ENCODE measurements at regions not wholly inside any gene's neighbourhood (a gene's known extent, or its start where the extent isn't known, plus 50 kb on each side); places are given as distances from the start of the nearest gene placed in this dataset.
"Not testable (repeated sequence)": the region's sequence is repeated elsewhere in the genome, so short reads cannot be mapped to it uniquely, and the experiment has no call there.

DNA sequence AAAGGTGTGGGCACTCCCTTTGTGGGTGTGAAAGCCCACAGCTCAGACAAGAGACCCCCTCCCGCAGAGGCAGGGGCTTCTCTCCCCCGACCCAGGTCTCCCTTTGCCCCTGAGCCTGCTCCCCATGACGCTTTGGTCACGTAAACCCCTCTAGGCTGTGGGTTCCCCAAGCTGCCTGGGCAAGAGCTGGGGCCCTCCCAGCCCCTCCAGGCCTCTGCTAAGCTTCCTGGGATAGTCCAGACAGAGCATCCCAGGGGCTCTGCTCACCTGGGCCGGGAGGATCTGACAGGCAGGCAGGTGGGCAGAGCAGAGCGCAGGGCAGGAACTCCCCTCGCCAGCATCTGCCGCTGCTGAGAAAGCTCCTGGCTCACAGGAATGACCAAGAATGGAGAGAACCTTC, 177.3 kb downstream of the BANP start:
- Histone ChIP-seq H4K20me1 (ENCODE audit: insufficient read depth, poor library complexity, severe bottlenecking) (no peaks in the 10 kb centered on the region), H2AFZ (no peak overlapping the region), H3K9me3 (ENCODE audit: low read depth) (no peaks in the 10 kb centered on the region), H3K4me2 (no peak overlapping the region), H3K4me1 (ENCODE audit: insufficient read depth) (no peaks in the 10 kb centered on the region), H3K27me3 (no peaks in the 10 kb centered on the region), H3K27ac (no peak overlapping the region), H3K36me3 (replicated peaks; ENCODE audit: insufficient read depth, low read depth) (no peaks in the 10 kb centered on the region), H3K4me3 (no peak overlapping the region), H3K9me2 (replicated peaks; ENCODE audit: insufficient read depth) (no peaks in the 10 kb centered on the region), H3K79me2 (no peaks in the 10 kb centered on the region)
- whole genome bisulfite sequencing (ENCODE audit: low lambda C conversion rate, missing lambda C conversion rate) = 93% methylated on average over 8 of the region's 8 CpGs
- TF ChIP-seq EZH2 (IDR thresholded peaks at IDR 0.05; ENCODE audit: borderline replicate concordance) (no peak), EZH2phosphoT487 (IDR thresholded peaks at IDR 0.05; ENCODE audit: low read depth, severe bottlenecking, unreplicated experiment) (no peak)
- TF ChIP-seq, protein P1, sequence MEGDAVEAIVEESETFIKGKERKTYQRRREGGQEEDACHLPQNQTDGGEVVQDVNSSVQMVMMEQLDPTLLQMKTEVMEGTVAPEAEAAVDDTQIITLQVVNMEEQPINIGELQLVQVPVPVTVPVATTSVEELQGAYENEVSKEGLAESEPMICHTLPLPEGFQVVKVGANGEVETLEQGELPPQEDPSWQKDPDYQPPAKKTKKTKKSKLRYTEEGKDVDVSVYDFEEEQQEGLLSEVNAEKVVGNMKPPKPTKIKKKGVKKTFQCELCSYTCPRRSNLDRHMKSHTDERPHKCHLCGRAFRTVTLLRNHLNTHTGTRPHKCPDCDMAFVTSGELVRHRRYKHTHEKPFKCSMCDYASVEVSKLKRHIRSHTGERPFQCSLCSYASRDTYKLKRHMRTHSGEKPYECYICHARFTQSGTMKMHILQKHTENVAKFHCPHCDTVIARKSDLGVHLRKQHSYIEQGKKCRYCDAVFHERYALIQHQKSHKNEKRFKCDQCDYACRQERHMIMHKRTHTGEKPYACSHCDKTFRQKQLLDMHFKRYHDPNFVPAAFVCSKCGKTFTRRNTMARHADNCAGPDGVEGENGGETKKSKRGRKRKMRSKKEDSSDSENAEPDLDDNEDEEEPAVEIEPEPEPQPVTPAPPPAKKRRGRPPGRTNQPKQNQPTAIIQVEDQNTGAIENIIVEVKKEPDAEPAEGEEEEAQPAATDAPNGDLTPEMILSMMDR (IDR thresholded peaks at IDR 0.05; ENCODE audit: poor library complexity) = no peak
- DNase-seq (ENCODE audit: low spot score) = no peak

GRCh38 chr16:88129133-88129532, 177.9 kb downstream of the BANP start:
- not testable (repeated sequence) for H3K9me3 ChIP-seq (ENCODE audit: low read depth); H3K36me3 ChIP-seq (replicated peaks; ENCODE audit: insufficient read depth, low read depth); H3K4me3 ChIP-seq; H3K4me1 ChIP-seq (ENCODE audit: insufficient read depth); H3K27ac ChIP-seq; H3K4me2 ChIP-seq; H3K9me2 ChIP-seq (replicated peaks; ENCODE audit: insufficient read depth); H2AFZ ChIP-seq; H4K20me1 ChIP-seq (ENCODE audit: insufficient read depth, poor library complexity, severe bottlenecking); DNase-seq (ENCODE audit: low spot score); H3K79me2 ChIP-seq; H3K27me3 ChIP-seq
- WGBS (ENCODE audit: low lambda C conversion rate, missing lambda C conversion rate) = 88% methylated on average over 13 of the region's 13 CpGs

- no peaks in the 10 kb centered on the region for H3K9me2 ChIP-seq (replicated peaks; ENCODE audit: insufficient read depth)
- WGBS (ENCODE audit: low lambda C conversion rate, missing lambda C conversion rate) = 95% methylated on average over 22 of the region's 22 CpGs
- H2AFZ ChIP-seq = no peak overlapping the region
- no peak overlapping the region for H3K4me2 ChIP-seq
- H3K27ac ChIP-seq = no peak overlapping the region
- no peak for TF ChIP-seq EZH2phosphoT487 (IDR thresholded peaks at IDR 0.05; ENCODE audit: low read depth, severe bottlenecking, unreplicated experiment)
- TF ChIP-seq, protein P1 (IDR thresholded peaks at IDR 0.05; ENCODE audit: poor library complexity) = no peak
- no peak for DNase-seq (ENCODE audit: low spot score)
- H3K27me3 ChIP-seq = no peaks in the 10 kb centered on the region
- no peak overlapping the region for H3K4me3 ChIP-seq
- H3K36me3 ChIP-seq (replicated peaks; ENCODE audit: insufficient read depth, low read depth) = no peaks in the 10 kb centered on the region
- H4K20me1 ChIP-seq (ENCODE audit: insufficient read depth, poor library complexity, severe bottlenecking) = no peaks in the 10 kb centered on the region
- no peaks in the 10 kb centered on the region for H3K4me1 ChIP-seq (ENCODE audit: insufficient read depth)
- no peaks in the 10 kb centered on the region for H3K9me3 ChIP-seq (ENCODE audit: low read depth)
- H3K79me2 ChIP-seq = no peaks in the 10 kb centered on the region
These were observed 178.8 kb downstream of the BANP start for GRCh38 chr16:88130016-88130415.

DNA sequence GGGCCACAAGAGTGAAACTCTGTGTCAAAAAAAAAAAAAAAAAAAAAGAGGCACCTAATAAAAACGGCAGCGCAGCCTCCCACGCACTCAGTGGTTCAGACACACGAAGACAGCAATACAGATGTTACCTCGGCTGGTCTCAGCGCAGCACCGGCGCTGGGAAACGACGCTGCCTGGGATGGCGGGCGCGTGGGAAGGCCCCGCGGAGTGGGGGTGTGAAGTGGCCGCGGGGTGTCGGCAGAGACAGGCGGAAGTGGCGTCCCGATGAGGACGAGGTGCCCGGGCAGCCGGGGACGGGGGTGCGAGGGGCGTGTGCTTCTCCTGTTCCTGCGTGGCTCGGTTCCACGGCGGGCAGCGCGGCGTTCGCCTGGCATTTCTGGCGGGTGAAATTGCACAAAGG, 179.4 kb downstream of the BANP start:
- Histone ChIP-seq H3K79me2 (no peaks in the 10 kb centered on the region), H3K27ac (no peak overlapping the region), H3K4me2 (no peak overlapping the region), H3K4me3 (no peak overlapping the region), H3K36me3 (replicated peaks; ENCODE audit: insufficient read depth, low read depth) (no peaks in the 10 kb centered on the region), H4K20me1 (ENCODE audit: insufficient read depth, poor library complexity, severe bottlenecking) (no peaks in the 10 kb centered on the region), H3K4me1 (ENCODE audit: insufficient read depth) (no peaks in the 10 kb centered on the region), H3K9me2 (replicated peaks; ENCODE audit: insufficient read depth) (no peaks in the 10 kb centered on the region), H3K9me3 (ENCODE audit: low read depth) (no peaks in the 10 kb centered on the region), H2AFZ (no peak overlapping the region), H3K27me3 (no peaks in the 10 kb centered on the region)
- DNase-seq (ENCODE audit: low spot score) = no peak
- TF ChIP-seq EZH2 (IDR thresholded peaks at IDR 0.05; ENCODE audit: borderline replicate concordance) = no peak
- TF ChIP-seq, protein P1 (IDR thresholded peaks at IDR 0.05; ENCODE audit: poor library complexity) = no peak
- 96% methylated on average over 34 of the region's 36 CpGs for WGBS (ENCODE audit: low lambda C conversion rate, missing lambda C conversion rate)

All from hepatocyte (in vitro differentiated cells).